Kidney capillary endothelial cell (primary cell): ENCODE measurements at regions not wholly inside any gene's neighbourhood (a gene's known extent, or its start where the extent isn't known, plus 50 kb on each side); places are given as distances from the start of the nearest gene placed in this dataset.

ENCODE experiments used
- DNase-seq: peaks from one replicate; pipeline ENCODE4 v3.0.0-alpha.2; 2018; ENCODE audit warnings: low spot score

GRCh38 chr9:134585746-134586706 lies 55.6 kb upstream of the COL5A1 start:
- no peak for DNase-seq

GRCh38 chr9:134589748-134590147 lies 51.9 kb upstream of the COL5A1 start:
- DNase-seq, result no peak

DNA sequence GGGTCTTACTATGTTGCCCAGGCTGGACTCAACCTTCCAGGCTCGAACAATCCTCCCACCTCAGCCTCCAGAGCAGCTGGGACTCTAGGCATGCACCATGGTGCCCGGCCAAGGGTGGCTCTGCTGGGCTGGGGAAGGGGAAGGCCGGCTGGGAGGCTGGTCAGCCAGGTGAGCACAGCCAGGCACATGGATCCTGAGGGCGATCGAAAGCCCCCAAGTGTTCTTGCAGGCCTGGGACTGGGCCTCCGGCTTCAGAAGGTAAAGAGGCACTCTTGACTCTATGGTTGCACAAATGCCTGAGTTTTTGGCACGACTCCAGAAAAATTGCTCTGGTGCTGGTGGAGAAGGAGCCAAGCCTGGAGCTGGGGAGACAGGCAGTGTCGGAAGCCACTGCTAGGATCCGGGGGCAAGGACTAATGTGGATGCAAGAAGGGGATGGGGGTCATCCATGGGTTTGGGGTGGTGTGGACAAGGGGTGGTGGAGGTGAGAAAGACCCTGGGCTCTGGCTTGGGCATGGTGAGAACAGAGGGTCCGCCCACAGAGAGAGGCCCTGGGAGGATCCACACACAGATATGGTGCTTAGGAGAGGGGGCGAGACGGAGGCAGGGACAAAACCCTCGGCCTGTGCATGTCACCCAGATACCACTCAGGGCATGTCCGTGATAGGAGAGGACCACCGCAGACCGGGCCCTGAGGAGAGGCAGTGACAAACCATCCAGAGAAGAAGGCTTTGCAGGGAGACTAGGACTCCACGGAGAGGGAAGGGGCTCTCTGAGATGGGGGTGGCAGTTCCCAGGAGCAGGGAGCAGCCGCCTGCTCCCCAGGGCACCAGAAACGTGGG lies 51.1 kb upstream of the COL5A1 start:
- no peak for DNase-seq

DNA sequence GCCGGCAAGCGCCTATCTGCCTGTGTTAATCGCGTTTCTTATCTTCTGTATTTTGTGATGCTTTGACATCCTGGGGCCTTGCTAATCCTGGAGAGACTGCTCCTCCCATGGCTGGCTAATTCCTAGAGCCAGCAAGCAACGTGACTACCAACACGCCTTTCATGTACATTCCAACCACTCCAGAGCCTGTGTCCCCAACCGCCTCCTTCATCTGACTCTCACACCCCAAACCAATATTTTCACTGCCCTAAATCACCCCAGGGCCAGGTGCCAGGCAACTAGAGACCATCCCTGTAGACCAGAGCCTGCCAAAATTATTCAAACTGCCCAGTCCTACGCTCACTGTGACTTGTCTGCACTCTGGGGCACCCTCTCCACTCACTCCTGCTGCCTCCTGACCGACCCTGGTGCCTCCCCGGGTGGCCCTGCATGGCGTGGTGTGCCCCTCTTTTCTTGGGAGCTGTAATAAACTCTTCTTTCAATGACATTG lies 50.5 kb upstream of the COL5A1 start:
- no peak for DNase-seq

GRCh38 chr9:134591573-134591981 lies 50.0 kb upstream of the COL5A1 start:
- DNase-seq, result no peak
